GM10266 (cell line): ENCODE measurements at regions not wholly inside any gene's neighbourhood (a gene's known extent, or its start where the extent isn't known, plus 50 kb on each side); places are given as distances from the start of the nearest gene placed in this dataset.

Experiments used
- DNase-seq: peaks from one replicate; pipeline ENCODE4 v3.0.0; 2012; ENCODE audit errors: extremely low spot score
- TF ChIP-seq, protein P1 (sequence below): IDR thresholded peaks from 2 replicates; pipeline ENCODE4 v1.5.1; 2012; ENCODE audit warnings: mild to moderate bottlenecking, low read depth; ENCODE audit not compliant: control insufficient read depth, insufficient read depth; ENCODE audit errors: missing control alignments

DNA sequence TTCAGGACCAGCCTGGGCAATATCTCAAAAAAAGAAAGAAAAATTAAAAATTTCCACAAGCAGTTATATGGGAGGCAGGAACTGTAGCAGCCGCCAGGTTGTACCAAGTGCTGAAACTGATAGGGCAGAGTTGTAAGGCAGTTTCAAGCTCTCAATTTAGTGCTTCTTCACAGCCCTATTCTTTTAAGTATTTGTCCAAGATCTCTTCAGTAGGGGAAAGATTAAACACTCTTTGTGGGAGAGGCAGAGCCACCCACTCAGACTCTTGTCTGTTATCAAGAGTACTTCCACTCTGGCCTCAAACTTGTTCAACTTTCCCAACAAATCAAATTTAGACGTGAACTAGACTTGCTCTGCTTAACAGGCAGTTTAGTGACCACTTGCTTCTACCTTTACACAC, 228.7 kb downstream of the REEP3 start:
- TF ChIP-seq, protein P1, sequence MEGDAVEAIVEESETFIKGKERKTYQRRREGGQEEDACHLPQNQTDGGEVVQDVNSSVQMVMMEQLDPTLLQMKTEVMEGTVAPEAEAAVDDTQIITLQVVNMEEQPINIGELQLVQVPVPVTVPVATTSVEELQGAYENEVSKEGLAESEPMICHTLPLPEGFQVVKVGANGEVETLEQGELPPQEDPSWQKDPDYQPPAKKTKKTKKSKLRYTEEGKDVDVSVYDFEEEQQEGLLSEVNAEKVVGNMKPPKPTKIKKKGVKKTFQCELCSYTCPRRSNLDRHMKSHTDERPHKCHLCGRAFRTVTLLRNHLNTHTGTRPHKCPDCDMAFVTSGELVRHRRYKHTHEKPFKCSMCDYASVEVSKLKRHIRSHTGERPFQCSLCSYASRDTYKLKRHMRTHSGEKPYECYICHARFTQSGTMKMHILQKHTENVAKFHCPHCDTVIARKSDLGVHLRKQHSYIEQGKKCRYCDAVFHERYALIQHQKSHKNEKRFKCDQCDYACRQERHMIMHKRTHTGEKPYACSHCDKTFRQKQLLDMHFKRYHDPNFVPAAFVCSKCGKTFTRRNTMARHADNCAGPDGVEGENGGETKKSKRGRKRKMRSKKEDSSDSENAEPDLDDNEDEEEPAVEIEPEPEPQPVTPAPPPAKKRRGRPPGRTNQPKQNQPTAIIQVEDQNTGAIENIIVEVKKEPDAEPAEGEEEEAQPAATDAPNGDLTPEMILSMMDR: no peak
- no peak for DNase-seq

DNA sequence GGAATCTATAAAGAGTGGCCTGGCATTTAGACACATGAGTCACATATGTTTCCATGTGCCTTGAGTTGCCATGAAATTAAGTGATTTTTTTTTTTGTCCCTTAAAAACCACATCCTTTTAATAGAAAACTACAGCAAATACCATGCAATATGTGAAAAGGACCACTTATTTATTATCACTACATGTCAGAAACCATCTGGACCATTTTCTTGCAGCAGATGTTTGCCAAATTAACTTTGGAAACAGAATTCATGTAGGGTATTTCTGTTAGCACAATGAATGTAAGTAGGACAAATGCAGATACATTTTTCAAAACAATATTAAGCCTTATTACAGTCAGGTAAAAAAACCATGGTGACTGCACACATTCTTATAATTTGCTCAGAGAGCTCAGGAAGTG, 230.6 kb downstream of the REEP3 start:
- no peak for DNase-seq
- TF ChIP-seq, protein P1: no peak

DNA sequence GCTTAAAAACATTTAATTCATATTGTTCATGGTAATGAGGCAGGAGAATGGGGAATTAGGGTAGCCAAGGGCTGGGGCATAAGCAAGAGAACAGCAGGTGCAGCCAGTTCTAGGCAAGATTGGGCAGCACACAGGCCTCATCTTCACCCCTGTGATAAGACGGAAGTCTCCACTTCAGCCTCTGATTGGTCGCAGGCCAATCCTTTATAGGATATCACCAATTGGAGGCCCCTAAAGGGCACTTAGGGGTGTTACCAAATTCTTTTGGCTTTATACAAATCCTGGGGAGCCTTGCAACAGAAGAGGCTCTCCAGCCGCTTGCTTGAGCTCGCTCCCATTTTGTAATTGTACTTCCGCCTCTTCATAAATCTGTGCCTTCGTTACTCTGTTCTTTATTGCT, 231.1 kb downstream of the REEP3 start:
- TF ChIP-seq, protein P1: no peak

DNA sequence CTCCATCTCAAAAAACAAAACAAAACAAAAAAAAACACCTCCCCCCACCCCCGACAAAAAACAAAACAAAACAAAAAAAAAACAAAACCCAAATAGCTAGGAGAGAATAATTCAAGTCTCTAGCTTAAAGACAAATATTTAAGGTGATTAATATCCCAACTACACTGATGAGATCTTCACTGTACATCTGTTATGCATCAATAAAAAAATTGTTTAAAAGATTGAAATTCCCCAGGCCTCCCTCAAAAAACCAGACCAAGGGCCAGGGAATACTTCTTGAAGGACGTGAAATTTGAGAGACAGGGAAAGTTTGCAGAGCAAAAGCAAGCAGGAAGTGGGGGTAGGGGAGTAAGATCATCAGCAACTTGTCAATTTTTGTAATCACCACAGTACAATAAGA, 232.6 kb downstream of the REEP3 start:
- TF ChIP-seq, protein P1: no peak
- no peak for DNase-seq

More for the DNA sequence above, 231.1 kb downstream of the REEP3 start:
- DNase-seq: no peak

DNA sequence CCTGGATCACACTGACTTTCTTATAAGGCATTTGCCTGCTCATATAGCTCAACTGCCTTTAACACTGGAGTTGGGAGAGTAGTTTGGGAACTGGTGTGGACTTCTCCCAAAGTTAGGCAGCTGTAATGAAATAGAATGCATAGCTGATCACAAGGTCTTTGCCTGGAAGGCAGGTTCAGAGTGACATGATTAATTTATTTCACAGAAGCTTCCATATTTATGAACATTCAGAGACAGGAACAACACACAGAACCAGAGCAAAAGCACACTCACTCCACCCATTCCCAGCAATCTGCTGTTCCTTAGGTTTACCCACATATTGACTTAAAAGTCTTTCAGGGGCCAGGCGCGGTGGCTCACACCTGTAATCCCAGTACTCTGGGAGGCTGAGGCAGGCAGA, 234.2 kb downstream of the REEP3 start:
- DNase-seq: no peak
- TF ChIP-seq, protein P1: no peak

DNA sequence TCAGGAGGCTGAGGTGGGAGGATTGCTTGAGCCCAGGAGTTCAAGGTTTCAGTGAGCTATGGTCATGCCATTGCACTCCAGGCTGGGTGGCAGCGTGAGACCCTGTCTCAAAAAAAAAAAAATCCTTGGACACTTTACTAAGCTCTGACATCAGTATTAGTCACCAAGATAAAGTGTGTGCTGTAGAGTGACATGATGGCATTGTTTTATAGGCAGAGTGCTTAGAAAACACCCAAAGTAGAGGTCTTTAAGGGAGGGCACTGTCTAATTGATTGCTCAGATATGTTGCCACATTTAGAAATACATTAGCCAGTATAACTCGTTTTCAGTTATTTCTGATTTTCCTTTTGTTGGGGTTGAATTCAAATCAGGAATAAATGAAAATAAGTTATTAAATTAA, 235.9 kb downstream of the REEP3 start:
- TF ChIP-seq, protein P1: no peak
- DNase-seq: no peak

DNA sequence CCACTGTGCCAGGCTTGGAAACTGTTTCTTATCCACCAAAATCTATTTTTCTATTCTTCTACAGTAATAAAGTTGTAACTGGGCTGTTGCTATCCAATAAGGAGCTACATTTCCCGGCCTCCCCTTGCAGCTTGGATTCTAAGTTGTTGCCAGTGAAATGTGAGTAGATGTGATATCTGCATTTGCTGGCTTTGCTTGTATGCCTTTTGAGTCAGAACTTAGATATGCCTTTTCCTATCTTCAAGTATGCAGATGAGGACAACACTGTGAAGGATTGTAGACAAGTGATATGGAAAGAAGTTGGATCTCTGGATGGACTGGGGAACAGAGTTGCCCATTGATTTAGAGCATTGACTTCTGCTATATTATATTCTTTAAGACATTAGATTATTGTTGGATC, 236.9 kb downstream of the REEP3 start:
- no peak for DNase-seq
- TF ChIP-seq, protein P1: no peak
